ENCODE measurements at regions not wholly inside any gene's neighbourhood (a gene's known extent, or its start where the extent isn't known, plus 50 kb on each side); places are given as distances from the start of the nearest gene placed in this dataset.
"Not testable (repeated sequence)": the region's sequence is repeated elsewhere in the genome, so short reads cannot be mapped to it uniquely, and the experiment has no call there.

DNA sequence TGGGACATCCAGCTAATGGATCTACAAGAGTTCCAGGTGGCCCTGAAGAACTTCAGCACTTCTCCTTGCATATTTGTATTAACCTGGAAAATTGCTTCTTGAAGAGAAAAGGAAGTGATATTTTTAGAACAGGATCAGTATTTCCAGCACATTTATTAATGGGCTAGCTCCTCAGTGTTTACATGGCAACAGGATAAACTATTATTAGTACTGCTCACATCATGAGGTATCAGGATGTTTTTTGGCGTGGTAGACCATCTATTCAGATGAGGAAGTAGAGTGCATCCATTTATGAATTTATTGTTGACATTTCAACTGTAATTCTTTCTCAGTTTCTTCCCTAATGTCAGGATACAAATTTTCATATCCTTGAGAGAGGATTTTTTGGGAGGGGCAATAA is 144.4 kb downstream of the KCNRG start:
- no peak for DNase-seq

DNA sequence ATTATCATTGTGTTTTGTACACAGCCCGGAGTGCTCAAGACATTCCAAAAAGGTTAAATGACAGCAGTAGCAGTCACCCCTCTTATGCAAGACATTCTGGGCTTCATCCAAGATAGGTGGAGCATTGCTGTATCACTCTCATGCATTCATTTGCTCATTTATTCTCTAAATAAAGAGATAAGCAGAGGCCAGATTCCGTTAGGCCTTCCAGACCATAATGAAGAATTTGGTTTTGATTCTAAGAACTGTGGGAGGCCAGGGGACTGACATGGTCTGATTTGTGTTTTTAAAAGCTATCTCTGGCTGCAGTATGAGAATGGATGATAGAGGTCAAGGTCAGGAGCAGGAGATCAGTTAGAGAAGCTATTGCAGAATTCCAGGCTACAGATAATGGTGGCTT is 145.8 kb downstream of the KCNRG start:
- no peak for DNase-seq

DNA sequence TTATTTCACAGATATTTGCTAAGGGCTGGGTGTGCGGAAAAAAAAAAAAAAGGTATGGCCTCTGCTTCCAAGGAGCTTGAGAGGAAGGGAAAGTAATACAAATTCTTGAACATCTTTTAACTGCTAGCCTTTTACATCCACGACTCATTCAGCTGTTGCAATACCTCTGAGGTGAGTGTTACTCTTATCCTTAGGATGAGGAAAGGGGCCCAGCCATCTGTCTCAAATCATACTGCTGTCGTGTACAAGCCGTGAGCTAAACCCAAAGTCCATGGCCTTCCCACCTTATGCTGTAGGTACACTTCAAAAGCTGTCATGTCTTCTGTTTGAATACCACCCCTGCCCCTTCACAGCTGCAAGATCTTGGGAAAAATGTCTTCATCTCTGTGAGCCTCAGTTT is 146.8 kb downstream of the KCNRG start:
- no peak for DNase-seq

DNA sequence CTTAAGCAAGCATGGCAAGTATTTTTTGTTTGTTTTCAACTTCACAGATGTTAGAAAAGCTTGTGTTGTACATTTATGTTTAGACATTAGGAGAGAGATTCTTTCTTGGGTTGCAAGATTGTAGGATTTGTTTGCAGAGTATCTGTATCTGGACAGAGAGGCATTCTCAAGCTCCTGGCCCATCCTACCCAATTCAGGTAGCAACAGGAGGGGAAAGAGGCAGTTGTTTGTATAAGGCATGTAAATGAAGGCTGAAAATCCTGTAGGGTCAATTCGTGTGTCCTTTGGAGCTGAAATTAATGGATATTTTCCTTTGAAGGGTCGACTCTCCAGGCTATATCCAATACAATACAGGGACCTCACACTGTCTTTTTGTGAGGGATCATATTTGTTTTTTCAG is 147.3 kb downstream of the KCNRG start:
- no peak for DNase-seq

DNA sequence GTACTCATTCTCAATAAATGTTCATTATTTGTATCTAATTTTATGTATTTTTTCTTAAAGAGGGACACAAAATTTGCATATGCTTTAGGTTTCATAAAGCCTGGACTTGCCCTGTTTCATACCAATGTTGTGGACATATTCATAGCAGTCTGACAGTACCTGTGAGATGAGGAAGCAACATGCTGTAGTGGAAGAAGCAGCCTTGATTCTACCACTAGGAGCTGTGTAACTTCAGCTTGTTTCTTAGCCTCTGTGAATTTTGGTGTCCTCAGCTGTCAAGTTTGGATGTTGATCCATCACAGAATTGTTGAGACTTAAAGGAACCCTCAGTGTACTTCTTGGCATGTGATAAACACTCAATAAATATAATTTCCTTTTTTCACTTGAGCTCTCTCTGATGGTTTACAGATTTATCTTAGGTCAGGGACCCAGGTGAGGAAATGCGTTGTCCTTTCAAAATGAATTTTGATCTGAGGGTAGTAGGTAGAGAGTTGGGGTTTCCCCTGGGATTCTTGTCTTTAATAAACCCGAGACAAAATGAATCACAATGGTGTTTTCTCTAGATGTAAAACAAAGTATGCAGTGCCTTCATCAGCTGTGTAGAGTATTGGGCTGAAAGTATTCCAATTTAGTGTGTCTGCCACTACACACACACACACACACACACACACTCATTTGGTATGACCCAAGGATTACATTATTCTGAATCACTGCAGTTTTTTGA is 152.1 kb downstream of the KCNRG start:
- no peak for DNase-seq

DNA sequence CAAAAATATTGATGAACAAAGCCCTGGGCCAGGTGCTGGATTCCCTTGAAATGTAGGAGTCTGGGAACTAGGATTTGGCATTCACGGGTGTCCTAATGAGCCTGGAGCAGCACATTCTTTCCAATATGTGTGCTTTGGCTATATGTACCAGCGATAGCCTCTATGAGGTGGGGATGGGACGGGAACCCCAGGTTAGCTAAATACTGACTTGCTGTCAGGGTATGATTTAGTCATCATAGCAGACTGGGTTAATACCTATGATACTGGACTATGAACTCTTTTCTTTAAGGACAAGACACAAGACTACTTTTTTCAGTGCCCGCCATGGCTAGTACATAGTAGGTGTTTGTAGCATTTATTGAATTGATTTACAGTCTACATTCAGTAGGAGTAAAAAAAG is 152.7 kb downstream of the KCNRG start:
- no peak for DNase-seq

DNA sequence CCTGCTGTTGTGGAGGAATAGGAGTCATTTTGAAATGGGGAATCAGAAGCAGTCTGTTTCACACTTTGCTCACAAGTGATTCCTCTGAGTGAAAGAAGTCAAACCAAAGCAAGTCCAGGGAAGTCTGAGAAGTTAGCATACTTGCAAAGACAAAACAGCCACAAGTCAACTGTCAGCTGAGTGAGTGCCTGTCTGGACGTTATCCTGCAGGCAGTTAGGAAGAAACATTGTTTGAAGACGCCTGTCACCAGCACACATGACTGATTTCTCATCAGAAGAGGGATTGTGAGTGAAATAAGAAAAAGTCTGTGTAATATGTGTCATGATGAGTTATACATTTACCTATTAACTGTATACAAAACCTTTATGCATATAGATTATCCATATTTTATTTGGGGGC is 153.5 kb downstream of the KCNRG start:
- DNase-seq: no peak

DNA sequence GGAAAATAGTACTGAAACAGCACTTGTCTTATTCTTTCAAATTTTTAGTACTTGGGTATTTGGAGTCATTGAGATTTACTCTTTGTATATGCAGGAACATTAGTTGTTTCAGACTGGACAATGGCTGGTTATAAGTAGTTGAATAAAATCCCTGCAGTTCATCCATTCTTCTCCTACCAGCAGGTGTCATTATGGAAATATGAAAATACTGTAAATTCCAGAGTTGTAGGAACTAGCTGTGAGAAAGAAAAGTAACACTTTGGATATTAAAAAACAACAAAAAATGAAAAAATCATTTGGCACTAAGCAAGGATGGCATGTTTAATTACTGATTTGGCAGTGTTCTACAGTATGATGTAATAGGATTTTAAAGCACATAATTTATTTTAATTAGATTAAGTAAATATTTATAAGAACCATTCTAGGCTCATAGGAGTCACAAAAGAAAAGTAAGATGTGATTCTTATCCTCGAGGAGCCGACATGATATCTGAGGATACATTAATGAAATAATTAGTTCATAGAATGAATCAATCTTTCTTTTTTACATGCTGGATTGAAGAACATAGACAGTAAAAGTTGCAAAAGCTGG is 155.3 kb downstream of the KCNRG start:
- no peak for DNase-seq

DNA sequence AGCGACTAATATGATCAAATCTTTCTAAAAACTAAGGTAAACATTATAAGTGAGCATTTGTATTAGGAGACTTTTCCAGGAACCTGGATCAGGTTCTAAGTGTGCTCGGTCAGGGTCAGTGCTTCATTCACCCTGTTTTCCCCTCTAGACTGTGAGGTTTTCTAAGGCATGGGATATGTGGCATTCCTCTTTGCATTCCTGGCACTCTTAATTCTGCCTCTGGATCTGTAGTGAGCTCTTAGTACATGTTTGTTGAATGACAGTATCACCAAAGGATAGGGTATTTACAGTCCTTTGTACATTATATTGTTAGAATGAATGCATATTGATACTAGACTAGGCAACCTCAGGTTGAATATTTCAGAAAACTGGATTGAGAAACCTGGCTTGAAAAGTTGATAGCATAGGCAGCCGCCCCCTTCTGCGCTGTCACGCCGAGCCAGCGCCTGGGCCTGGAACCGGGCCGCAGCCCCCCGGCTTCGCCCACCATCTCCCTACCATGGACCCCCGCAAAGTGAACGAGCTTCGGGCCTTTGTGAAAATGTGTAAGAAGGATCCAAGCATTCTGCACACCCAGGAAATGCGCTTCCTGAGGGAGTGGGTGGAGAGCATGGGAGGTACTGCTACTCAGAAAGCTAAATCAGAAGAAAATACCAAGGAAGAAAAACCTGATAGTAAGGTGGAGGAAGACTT is 156.5 kb downstream of the KCNRG start:
- no peak for DNase-seq

DNA sequence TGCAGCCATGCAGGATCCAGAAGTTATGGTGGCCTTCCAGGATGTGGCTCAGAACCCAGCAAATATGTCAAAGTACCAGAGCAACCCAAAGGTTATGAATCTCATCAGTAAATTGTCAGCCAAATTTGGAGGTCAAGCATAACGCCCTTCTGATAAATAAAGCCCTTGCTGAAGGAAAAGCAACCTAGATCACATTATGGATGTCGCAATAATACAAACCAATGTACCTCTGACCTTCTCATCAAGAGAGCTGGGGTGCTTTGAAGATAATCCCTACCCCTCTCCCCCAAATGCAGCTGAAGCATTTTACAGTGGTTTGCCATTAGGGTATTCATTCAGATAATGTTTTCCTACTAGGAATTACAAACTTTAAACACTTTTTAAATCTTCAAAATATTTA is 157.8 kb downstream of the KCNRG start:
- not testable (repeated sequence) for DNase-seq

DNA sequence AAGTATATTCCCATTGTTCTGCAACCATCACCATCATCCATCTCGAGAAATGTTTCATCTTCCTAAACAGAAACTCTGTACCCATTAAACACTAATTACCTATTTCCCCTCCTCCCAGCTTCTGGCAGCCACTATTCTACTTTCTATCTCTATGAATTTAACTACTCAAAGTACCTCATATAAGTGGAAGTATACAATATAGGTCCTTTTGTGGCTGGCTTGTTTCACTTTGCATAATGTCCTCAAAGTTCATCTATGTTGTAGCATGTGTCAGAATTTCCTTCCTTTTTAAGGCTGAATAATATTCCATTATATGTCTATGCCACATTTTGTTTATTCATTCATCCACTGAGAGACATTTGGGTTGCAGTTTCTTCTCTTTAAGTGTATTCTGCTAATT is 159.4 kb downstream of the KCNRG start:
- no peak for DNase-seq

DNA sequence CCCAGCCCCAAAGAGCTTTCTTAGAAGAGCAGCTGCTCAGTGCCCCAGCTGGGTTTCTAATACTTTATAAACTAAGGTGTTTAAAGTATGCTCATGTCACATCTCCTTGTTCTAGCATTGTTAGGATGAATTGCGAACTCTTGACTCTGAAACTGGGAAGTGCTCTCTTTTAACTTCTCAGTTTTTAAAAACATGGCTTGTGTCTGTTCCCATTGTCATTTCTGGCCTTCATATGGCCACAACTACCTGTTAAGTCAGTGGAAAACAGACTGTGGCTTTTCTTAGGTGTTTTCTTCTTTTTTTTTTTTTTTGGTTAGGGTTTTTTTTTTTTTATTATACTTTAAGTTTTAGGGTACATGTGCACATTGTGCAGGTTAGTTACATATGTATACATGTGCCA is 164.7 kb downstream of the KCNRG start:
- DNase-seq: no peak

DNA sequence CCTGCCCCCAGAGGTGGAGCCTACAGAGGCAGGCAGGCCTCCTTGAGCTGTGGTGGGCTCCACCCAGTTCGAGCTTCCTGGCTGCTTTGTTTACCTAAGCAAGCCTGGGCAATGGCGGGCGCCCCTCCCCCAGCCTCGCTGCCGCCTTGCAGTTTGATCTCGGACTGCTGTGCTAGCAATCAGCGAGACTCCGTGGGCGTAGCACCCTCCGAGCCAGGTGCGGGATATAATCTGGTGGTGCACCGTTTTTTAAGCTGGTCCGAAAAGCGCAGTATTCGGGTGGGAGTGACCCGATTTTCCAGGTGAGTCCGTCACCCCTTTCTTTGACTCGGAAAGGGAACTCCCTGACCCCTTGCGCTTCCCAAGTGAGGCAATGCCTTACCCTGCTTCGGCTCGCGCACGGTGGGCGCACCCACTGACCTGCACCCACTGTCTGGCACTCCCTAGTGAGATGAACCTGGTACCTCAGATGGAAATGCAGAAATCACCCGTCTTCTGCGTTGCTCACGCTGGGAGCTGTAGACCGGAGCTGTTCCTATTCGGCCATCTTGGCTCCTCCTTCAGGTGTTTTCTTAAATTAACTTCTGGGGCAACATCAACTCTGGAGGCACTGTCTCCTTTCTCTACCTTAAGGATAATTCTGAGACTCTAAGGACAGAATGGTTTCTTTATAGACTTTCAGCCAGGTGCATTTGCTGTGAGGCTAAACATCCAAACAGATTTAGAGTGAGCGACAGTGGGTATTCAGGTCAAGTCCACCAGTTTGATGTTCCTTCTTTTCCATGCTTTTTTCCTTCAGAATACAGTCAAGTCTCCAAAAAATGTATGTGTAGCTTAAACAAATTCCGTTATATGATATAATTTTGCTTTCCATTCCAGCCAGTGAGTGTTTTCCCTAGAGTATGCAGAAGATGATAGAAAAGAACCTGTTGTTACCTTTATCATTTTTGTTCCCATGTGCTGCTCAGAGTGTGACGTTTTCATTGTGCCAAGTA is 170.8 kb downstream of the KCNRG start:
- DNase-seq: not testable (repeated sequence)

DNA sequence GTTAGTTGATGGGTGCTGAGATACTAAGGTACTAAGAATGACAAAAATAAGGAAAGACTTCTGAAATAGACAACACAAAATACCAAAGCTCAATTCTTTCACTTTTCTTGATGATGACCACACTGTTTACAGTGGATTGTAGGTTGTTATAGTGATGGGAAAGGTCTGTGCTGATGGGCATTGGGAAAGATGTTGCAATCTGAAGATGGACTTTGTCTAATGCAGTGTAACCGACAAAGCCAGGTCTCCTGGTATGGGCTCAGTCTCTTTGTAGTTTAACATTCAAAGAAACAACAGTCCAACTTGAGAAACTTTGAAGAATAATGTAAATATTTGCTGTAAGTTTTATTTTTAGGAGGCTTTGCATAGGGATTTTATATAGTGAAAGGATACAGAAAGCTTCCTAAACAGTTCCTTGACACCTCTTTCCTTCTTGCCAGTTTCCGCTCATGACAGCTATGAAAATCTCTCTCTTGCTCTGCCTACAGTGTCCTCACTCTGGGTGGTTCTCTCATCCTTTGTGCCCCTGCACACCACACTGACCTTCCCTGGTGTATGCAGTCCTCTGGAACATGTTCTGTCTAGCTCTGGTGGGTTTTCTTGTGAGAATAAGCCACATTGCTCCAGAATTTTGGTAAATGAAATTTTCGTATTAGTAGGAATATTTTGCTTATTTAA is 172.2 kb downstream of the KCNRG start:
- no peak for DNase-seq

DNA sequence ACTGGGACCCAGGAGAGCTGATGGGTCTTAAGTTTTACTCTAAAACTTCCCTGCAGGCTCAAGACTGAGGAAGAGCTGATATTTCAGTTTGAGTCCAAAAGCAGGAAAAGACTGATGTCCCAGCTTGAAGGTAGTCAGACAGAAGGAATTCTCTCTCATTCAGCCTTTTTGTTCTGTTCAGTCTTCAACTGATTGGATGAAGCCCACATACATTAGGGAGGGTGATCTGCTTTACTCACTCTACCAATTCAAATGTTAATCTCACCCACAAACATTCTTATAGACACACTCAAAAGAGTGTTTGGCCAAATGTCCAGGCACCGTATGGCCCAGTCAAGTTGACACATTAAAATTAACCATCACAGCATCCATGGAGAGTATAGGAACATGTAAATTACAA is 173.5 kb downstream of the KCNRG start:
- no peak for DNase-seq

DNA sequence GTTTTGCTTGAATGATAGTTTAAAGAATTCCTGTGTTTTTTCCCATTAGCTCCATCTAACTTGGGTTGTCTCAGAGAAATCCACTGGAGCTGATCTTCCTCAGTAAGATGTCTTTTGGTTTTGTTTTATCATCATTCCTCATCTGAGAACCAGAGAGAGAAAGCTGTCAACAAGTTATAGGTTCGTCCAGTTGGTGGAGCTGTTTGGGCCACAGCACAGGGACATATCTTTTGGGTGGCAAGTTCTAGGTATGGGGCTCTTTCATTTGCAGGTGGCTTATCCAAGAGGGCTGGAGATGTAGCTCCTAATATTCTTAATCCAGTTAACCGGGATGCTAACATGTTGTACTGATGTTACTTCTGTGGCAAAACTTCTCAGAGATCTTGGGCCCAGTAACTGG is 174.2 kb downstream of the KCNRG start:
- no peak for DNase-seq

DNA sequence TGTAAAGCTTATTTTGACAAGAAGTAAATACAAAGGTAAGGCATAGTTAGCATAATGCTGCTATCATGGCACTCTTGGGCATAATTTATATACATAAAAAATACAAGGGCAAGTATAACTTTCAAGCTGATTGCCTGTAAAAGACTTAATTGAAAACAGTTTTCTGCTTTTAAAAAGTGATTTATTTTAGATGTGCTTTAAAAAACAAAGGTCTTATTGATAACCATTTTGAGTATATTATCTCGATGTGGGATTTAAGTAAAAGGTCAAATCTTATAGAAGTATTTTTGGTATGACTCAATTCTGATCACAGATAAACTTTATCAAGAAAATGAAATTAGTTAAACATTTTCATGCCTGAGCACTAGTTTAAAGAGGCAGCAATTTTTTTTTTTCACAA is 175.8 kb downstream of the KCNRG start:
- DNase-seq: no peak

DNA sequence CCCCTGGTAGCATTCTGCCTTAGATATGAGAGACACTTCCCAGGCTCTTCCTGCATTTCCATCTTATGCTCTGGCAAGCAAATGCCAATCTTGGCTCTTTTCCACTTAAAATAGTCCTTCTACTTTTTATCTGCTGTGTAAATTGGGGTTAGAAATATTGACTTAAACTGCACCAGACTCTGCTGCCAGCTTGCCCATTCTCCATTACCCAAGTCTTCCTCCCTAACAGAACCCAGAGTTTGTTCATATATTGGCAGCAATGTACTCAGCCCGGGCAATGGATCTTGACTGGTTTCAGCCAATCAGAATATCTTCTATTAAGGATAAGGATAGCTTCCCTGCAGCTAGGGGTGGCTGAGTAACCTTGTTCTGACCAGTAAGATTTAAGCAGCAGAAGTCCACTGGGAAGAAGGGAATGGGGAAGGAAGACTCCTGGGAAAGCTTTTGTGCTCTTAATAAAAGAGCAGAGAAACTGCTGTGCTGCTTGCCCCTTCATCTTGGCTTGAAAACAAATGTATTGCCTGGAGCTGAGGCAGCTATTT is 177.1 kb downstream of the KCNRG start:
- DNase-seq: no peak

DNA sequence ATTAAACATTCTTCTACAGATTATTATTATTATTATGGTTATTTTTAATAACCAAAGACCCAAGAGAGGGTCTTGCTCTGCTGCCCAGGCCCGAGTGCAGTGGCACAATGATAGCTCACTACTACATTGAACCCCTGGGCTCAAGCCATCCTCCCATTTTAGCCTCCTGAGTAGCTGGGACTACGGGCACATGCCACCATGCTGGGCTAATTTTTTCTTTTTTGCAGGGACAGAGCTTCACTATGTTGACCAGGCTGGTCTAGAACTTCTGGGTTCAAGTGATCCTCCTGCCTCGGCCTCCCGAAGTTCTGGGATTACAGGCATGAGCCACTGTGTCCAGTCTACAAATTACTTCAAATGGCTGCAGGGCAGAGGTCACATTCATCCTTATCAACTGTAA is 179.8 kb downstream of the KCNRG start:
- DNase-seq: no peak

DNA sequence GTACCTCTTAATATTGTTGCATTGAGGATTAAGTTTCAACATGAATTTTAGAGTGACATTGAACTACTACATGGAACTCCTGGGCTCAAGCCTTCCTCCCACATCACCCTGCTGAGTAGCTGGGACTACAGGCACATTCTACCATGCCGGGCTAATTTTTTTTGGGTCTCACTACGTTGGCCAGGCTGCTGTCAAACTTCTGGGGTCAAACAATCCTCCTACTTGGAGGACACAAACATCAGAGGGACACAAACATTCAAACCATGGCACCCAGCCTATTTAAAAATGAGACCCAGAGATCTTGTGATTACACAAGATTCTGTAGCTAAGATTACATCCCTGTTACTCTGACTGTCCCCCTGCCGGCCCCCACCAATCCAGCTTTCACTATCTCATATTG is 180.9 kb downstream of the KCNRG start:
- no peak for DNase-seq

DNA sequence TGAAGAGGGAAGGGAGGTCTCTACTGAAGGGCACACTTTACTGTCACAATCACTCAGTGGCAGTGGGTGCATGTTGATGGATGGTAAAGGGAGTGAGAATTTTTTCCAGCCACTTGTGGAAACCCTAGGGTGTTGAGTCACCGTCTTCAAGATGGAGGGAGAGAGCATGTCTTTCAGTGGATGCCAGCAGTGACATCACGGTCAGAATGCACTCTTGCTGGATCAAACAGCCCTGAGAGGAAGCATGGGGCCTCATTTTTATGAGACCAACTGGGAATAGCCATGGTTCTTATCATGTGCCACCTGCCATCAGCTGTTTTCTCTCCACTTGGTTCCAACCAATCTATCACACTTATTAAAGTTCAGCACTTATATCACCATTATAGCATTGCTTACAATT is 182.5 kb downstream of the KCNRG start:
- DNase-seq: no peak

DNA sequence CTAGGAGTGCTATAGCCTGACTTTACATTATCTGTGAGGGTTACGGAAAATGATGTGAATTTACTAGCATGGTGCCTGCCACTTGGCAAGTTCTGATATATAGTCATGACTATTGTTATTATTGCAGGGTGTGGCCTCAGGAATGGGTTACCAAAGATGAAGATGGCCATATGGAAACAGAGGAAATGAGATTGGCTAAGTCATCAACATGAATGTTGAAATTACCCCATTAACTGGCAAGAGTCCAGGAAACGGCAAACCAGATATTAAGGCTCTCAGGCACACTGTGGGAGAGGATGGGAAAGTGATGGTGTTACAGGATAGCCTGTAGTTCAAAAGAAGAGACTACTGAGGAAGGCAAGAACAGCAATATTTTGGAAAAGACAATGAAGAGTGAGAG is 183.3 kb downstream of the KCNRG start:
- peak; percentile 36 for DNase-seq
